ENCODE measurements at regions not wholly inside any gene's neighbourhood (a gene's known extent, or its start where the extent isn't known, plus 50 kb on each side); places are given as distances from the start of the nearest gene placed in this dataset.

DNA sequence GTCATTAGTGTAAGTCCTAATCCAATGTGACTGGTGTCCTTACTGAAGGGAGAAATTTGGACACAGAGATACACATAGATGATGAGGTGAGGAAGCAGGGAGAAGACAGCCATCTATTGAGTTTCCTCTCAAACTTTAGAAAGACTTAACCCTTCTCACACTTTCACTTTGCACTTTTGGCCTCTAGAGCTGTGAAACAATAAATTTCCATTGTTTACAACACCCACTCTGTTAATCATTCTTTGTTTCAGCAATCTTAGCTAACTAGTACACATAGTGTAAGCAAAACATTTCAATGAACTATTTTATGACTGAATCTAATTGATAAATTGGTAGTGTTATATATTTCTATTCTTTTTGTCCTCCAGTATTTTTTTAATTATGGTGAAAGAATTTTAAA is 1092.8 kb upstream of the POT1 start:
- Histone ChIP-seq H3K9me2 (ENCODE audit: low read depth, low read length) (no peaks in the 10 kb centered on the region; the same call in 1 of the 2 replicates), H4K20me1 (ENCODE audit: insufficient read depth, low read length) (no peaks in the 10 kb centered on the region), H3K79me2 (ENCODE audit: insufficient read depth, low read length) (no peaks in the 10 kb centered on the region), H3K36me3 (ENCODE audit: insufficient read depth, low read length) (no peaks in the 10 kb centered on the region), H3F3A (ENCODE audit: insufficient read depth, low read length) (no peaks in the 10 kb centered on the region), H3K9me3 (ENCODE audit: low read length) (no peaks in the 10 kb centered on the region), H3K4me3 (ENCODE audit: low read depth, low read length, poor library complexity, severe bottlenecking) (no peak overlapping the region), H2AFZ (ENCODE audit: low read length) (no peak overlapping the region), H3K4me1 (ENCODE audit: insufficient read depth, low read length, severe bottlenecking) (no peaks in the 10 kb centered on the region), H3K4me2 (ENCODE audit: low read length) (no peak overlapping the region), H3K9ac (ENCODE audit: low read length) (no peak overlapping the region), H3K27ac (ENCODE audit: low read depth, low read length, poor library complexity, severe bottlenecking) (no peak overlapping the region), H3K27me3 (ENCODE audit: insufficient read depth, low read length) (no peaks in the 10 kb centered on the region)
- TF ChIP-seq, protein P1, sequence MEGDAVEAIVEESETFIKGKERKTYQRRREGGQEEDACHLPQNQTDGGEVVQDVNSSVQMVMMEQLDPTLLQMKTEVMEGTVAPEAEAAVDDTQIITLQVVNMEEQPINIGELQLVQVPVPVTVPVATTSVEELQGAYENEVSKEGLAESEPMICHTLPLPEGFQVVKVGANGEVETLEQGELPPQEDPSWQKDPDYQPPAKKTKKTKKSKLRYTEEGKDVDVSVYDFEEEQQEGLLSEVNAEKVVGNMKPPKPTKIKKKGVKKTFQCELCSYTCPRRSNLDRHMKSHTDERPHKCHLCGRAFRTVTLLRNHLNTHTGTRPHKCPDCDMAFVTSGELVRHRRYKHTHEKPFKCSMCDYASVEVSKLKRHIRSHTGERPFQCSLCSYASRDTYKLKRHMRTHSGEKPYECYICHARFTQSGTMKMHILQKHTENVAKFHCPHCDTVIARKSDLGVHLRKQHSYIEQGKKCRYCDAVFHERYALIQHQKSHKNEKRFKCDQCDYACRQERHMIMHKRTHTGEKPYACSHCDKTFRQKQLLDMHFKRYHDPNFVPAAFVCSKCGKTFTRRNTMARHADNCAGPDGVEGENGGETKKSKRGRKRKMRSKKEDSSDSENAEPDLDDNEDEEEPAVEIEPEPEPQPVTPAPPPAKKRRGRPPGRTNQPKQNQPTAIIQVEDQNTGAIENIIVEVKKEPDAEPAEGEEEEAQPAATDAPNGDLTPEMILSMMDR (IDR thresholded peaks at IDR 0.05; ENCODE audit: low read length) = no peak
- TF ChIP-seq EZH2 (IDR thresholded peaks at IDR 0.05; ENCODE audit: borderline replicate concordance, low read length) = no peak

DNA sequence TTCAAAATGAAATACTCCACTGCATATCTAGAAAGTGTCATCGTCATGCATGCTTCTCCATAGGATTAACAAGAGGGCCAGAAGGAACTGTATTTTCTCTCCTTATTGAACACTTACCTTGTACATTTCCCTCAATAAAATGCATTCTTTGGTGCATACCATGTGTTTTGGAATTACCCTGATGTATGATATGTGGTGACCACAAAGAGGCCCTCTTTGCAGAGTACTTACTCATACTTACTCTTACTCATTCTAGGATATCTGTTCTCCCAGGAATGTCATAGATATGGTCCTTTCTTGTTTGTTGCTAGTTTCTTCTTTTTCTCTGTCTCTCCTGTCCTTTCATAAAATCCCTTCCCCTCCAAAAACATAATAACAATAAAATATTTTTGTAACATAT is 1087.1 kb upstream of the POT1 start:
- H3K4me2 ChIP-seq (ENCODE audit: low read length) = no peak overlapping the region
- TF ChIP-seq EZH2 (IDR thresholded peaks at IDR 0.05; ENCODE audit: borderline replicate concordance, low read length) = no peak
- TF ChIP-seq, protein P1 (IDR thresholded peaks at IDR 0.05; ENCODE audit: low read length) = no peak
- H3K4me1 ChIP-seq (ENCODE audit: insufficient read depth, low read length, severe bottlenecking) = no peaks in the 10 kb centered on the region
- H3K9ac ChIP-seq (ENCODE audit: low read length) = no peak overlapping the region
- H3K9me3 ChIP-seq (ENCODE audit: low read length) = no peaks in the 10 kb centered on the region
- no peak overlapping the region for H3K27ac ChIP-seq (ENCODE audit: low read depth, low read length, poor library complexity, severe bottlenecking)
- no peaks in the 10 kb centered on the region for H3K36me3 ChIP-seq (ENCODE audit: insufficient read depth, low read length)
- H3K9me2 ChIP-seq (ENCODE audit: low read depth, low read length) = no peaks in the 10 kb centered on the region; the same call in 1 of the 2 replicates
- H3K4me3 ChIP-seq (ENCODE audit: low read depth, low read length, poor library complexity, severe bottlenecking) = no peak overlapping the region
- no peak overlapping the region for H2AFZ ChIP-seq (ENCODE audit: low read length)
- H3K79me2 ChIP-seq (ENCODE audit: insufficient read depth, low read length) = no peaks in the 10 kb centered on the region
- no peaks in the 10 kb centered on the region for H3K27me3 ChIP-seq (ENCODE audit: insufficient read depth, low read length)
- H4K20me1 ChIP-seq (ENCODE audit: insufficient read depth, low read length) = no peaks in the 10 kb centered on the region
- no peaks in the 10 kb centered on the region for H3F3A ChIP-seq (ENCODE audit: insufficient read depth, low read length)

DNA sequence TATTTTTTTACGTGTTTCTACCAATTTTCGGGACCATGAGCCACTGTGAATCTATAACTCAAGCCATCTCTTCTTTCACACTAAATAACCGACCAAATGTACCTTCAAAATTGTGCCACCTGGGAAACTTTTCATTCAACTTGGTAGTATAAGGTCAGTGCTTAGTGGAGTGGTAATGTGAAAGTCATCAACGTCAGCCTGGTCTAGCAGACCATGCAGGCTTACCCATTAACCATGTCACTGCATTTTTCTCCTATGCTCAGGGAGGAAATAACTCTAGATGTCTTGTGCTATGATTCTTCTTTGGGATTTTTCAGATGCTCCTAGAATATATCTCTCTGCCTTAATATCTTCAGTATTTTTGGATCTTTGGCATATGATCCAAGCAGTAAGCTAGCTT is 1075.4 kb upstream of the POT1 start:
- Histone ChIP-seq H2AFZ (ENCODE audit: low read length) (no peak overlapping the region), H3F3A (ENCODE audit: insufficient read depth, low read length) (no peaks in the 10 kb centered on the region), H3K36me3 (ENCODE audit: insufficient read depth, low read length) (no peaks in the 10 kb centered on the region), H3K27ac (ENCODE audit: low read depth, low read length, poor library complexity, severe bottlenecking) (no peak overlapping the region), H3K27me3 (ENCODE audit: insufficient read depth, low read length) (no peaks in the 10 kb centered on the region), H3K4me2 (ENCODE audit: low read length) (no peak overlapping the region), H3K9ac (ENCODE audit: low read length) (no peak overlapping the region), H3K4me1 (ENCODE audit: insufficient read depth, low read length, severe bottlenecking) (no peaks in the 10 kb centered on the region), H3K4me3 (ENCODE audit: low read depth, low read length, poor library complexity, severe bottlenecking) (no peak overlapping the region), H3K9me2 (ENCODE audit: low read depth, low read length) (peaks cover 3% of the 10 kb centered on the region), H3K79me2 (ENCODE audit: insufficient read depth, low read length) (no peaks in the 10 kb centered on the region), H3K9me3 (ENCODE audit: low read length) (no peaks in the 10 kb centered on the region), H4K20me1 (ENCODE audit: insufficient read depth, low read length) (no peaks in the 10 kb centered on the region)
- TF ChIP-seq, protein P1 (IDR thresholded peaks at IDR 0.05; ENCODE audit: low read length) = no peak
- TF ChIP-seq EZH2 (IDR thresholded peaks at IDR 0.05; ENCODE audit: borderline replicate concordance, low read length) = no peak

Data from OCI-LY1 (cell line).